ENCODE measurements at regions not wholly inside any gene's neighbourhood (a gene's known extent, or its start where the extent isn't known, plus 50 kb on each side); places are given as distances from the start of the nearest gene placed in this dataset.

DNA sequence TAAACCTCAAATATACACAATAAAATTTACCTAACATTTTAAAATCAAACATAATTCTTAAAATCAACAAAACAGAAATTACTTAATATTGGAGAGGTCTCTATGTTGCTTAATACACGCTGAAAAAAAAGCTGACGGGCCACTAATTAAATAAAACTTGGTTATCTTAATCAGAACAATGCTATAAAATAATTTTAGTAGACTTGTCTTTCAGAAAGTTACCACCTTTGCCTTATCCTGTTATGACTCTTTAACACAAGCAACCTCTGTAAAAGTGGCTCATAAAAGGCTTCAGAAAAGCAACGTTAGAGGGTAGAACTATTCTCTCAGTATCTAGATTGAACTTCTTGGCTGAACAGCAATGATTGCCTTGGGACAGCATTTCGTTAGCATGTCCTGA is 251.0 kb upstream of the RIOK2 start:
- DNase-seq (ENCODE audit: extremely low read depth, insufficient read length), result no peak
- TF ChIP-seq, protein P1, sequence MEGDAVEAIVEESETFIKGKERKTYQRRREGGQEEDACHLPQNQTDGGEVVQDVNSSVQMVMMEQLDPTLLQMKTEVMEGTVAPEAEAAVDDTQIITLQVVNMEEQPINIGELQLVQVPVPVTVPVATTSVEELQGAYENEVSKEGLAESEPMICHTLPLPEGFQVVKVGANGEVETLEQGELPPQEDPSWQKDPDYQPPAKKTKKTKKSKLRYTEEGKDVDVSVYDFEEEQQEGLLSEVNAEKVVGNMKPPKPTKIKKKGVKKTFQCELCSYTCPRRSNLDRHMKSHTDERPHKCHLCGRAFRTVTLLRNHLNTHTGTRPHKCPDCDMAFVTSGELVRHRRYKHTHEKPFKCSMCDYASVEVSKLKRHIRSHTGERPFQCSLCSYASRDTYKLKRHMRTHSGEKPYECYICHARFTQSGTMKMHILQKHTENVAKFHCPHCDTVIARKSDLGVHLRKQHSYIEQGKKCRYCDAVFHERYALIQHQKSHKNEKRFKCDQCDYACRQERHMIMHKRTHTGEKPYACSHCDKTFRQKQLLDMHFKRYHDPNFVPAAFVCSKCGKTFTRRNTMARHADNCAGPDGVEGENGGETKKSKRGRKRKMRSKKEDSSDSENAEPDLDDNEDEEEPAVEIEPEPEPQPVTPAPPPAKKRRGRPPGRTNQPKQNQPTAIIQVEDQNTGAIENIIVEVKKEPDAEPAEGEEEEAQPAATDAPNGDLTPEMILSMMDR (IDR thresholded peaks at IDR 0.05; ENCODE audit: insufficient read depth, low read length, poor library complexity, severe bottlenecking), result no peak
- Histone ChIP-seq H3K27me3 (replicated peaks; ENCODE audit: control insufficient read depth, insufficient read depth, low read length) (no peaks in the 10 kb centered on the region), H3K36me3 (ENCODE audit: control insufficient read depth, insufficient read depth, low read length) (no peaks in the 10 kb centered on the region), H3K4me3 (replicated peaks; ENCODE audit: low read depth, low read length) (no peak overlapping the region)

GRCh38 chr5:97436405-97436804 is 253.4 kb upstream of the RIOK2 start:
- DNase-seq (ENCODE audit: extremely low read depth, insufficient read length), result no peak
- Histone ChIP-seq H3K27me3 (replicated peaks; ENCODE audit: control insufficient read depth, insufficient read depth, low read length) (no peaks in the 10 kb centered on the region), H3K36me3 (ENCODE audit: control insufficient read depth, insufficient read depth, low read length) (no peaks in the 10 kb centered on the region), H3K4me3 (replicated peaks; ENCODE audit: low read depth, low read length) (no peak overlapping the region)
- TF ChIP-seq, protein P1 (IDR thresholded peaks at IDR 0.05; ENCODE audit: insufficient read depth, low read length, poor library complexity, severe bottlenecking), result no peak

GRCh38 chr5:97443740-97444139 is 260.7 kb upstream of the RIOK2 start:
- TF ChIP-seq, protein P1 (IDR thresholded peaks at IDR 0.05; ENCODE audit: insufficient read depth, low read length, poor library complexity, severe bottlenecking), result no peak

DNA sequence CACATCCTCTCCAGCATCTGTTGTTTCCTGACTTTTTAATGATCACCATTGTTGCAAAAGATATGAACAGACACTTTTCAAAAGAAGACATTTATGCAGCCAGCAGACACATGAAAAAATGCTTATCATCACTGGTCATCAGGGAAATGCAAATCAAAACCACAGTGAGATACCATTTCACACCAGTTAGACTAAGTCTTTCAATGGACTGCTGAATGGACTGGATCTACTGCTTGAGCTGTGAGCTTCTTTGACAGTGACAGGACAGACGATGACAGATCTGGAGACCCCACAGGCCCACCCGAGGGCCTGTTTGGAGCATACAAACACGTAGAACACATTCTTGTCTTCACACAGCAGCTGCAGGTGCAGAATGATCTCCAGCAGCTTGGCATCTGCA is 266.1 kb upstream of the RIOK2 start:
- Histone ChIP-seq H3K36me3 (ENCODE audit: control insufficient read depth, insufficient read depth, low read length) (no peaks in the 10 kb centered on the region), H3K27me3 (replicated peaks; ENCODE audit: control insufficient read depth, insufficient read depth, low read length) (no peaks in the 10 kb centered on the region), H3K4me3 (replicated peaks; ENCODE audit: low read depth, low read length) (no peak overlapping the region)
- no peak for DNase-seq (ENCODE audit: extremely low read depth, insufficient read length)
- TF ChIP-seq, protein P1 (IDR thresholded peaks at IDR 0.05; ENCODE audit: insufficient read depth, low read length, poor library complexity, severe bottlenecking), result no peak

More at GRCh38 chr5:97443740-97444139, 260.7 kb upstream of the RIOK2 start:
- Histone ChIP-seq H3K36me3 (ENCODE audit: control insufficient read depth, insufficient read depth, low read length) (no peaks in the 10 kb centered on the region), H3K27me3 (replicated peaks; ENCODE audit: control insufficient read depth, insufficient read depth, low read length) (no peaks in the 10 kb centered on the region), H3K4me3 (replicated peaks; ENCODE audit: low read depth, low read length) (no peak overlapping the region)
- DNase-seq (ENCODE audit: extremely low read depth, insufficient read length), result no peak

DNA sequence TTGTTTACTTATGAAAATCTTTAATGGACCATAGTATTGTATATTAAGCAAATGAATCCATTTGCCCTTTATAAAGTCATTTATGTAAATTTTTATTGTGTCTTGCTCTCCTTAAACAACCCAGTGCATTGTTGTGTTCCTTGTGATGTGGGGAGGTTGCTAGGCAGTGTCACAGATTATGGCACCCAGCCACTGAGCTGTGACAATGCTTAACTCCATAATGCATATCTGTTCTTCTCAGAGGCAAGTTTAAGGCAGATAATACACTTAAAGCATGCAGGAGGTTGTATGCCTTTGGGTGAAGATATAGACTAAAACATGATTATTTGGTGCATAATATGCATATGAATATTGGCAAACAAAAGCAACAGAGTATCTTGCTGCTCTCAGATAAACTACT is 269.6 kb upstream of the RIOK2 start:
- DNase-seq (ENCODE audit: extremely low read depth, insufficient read length), result no peak
- H3K27me3 ChIP-seq (replicated peaks; ENCODE audit: control insufficient read depth, insufficient read depth, low read length), result no peaks in the 10 kb centered on the region
- TF ChIP-seq, protein P1 (IDR thresholded peaks at IDR 0.05; ENCODE audit: insufficient read depth, low read length, poor library complexity, severe bottlenecking), result no peak
- no peak overlapping the region for H3K4me3 ChIP-seq (replicated peaks; ENCODE audit: low read depth, low read length)
- H3K36me3 ChIP-seq (ENCODE audit: control insufficient read depth, insufficient read depth, low read length), result no peaks in the 10 kb centered on the region

DNA sequence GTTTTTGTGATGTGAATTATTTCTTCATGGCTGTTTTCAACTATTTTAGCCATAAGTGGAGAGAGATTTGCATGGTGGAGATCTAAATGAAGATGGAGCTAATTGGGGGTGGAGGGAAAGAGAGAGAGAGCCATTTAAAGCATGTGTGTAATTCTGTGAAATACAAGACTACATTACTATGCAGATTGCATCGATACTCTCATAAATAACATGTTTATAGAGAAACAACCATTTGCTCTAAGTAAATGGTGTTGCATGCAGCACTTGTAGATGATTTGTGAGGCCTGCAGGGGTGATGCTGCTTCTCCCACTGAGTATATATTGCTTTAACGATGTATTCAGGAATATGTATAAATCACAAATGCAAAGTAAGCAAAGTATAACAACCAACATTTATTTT is 270.2 kb upstream of the RIOK2 start:
- TF ChIP-seq, protein P1 (IDR thresholded peaks at IDR 0.05; ENCODE audit: insufficient read depth, low read length, poor library complexity, severe bottlenecking), result no peak
- DNase-seq (ENCODE audit: extremely low read depth, insufficient read length), result no peak
- Histone ChIP-seq H3K36me3 (ENCODE audit: control insufficient read depth, insufficient read depth, low read length) (no peaks in the 10 kb centered on the region), H3K4me3 (replicated peaks; ENCODE audit: low read depth, low read length) (no peak overlapping the region), H3K27me3 (replicated peaks; ENCODE audit: control insufficient read depth, insufficient read depth, low read length) (no peaks in the 10 kb centered on the region)
